Esophagus muscularis mucosa (tissue), 4 donors: ENCODE measurements at regions not wholly inside any gene's neighbourhood (a gene's known extent, or its start where the extent isn't known, plus 50 kb on each side); places are given as distances from the start of the nearest gene placed in this dataset.

Experiments used
- CTCF ChIP-seq, 3 experiments: fragments of 200-600 bp in 2 of 3; fragments of 450-650 bp in 1 of 3; sonication (generic) in 2 of 3; IDR thresholded peaks; one replicate each; pipeline ENCODE4 v1.5.1; 2017 to 2019; ENCODE audit warnings: antibody characterized with exemption in 3 of 3, mild to moderate bottlenecking in 2 of 3, moderate library complexity in 1 of 3
- EP300 ChIP-seq: sonication (generic); formaldehyde crosslinking; IDR thresholded peaks from one replicate; pipeline ENCODE4 v1.6.1; 2017; ENCODE audit warnings: antibody characterized with exemption
- POLR2A ChIP-seq: fragments of 450-650 bp; IDR thresholded peaks from one replicate; pipeline ENCODE4 v1.6.1; 2017; ENCODE audit warnings: antibody characterized with exemption, moderate library complexity, mild to moderate bottlenecking, low read depth
- POLR2AphosphoS5 ChIP-seq, 2 donors: sonication (generic); formaldehyde crosslinking; IDR thresholded peaks; one replicate each; pipeline ENCODE4 v1.6.1; 2017; ENCODE audit warnings: antibody characterized with exemption in 2 of 2

GRCh38 chr1:87812871-87813577, 484.3 kb downstream of the LMO4 start:
- TF ChIP-seq CTCF (IDR thresholded peaks at IDR 0.05) (no peak), POLR2A (no peak), POLR2AphosphoS5 (IDR thresholded peaks at IDR 0.05) (no peak), EP300 (no peak)
